ENCODE measurements at regions not wholly inside any gene's neighbourhood (a gene's known extent, or its start where the extent isn't known, plus 50 kb on each side); places are given as distances from the start of the nearest gene placed in this dataset.

DNA sequence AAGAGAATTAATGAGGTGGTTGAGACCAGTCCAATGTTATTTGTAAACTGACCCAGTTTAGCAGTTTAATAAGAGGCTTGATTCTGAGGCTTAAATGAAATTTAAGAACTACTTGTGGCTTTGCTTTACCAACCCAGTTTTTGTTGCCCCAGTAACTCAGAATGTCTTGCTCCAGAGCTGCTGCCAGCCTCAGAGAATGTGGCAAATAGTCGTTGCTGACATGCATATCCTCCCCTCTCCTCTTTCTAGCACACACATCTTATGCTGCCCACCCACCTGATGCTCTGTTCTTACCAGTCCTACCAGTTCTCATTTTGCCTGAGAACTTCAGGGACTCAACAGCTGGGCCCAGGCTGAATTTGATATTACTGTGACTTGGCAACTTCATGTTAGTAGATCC lies 92.4 kb upstream of the TSC22D2 start:
- DNase-seq (ENCODE audit: low spot score) = no peak
- intact Hi-C loops (cut with DNase I) = no loop called here
- Histone ChIP-seq H3K27me3 (replicated peaks; ENCODE audit: insufficient read depth) (no peaks in the 10 kb centered on the region), H3K4me3 (no peak overlapping the region), H3K9me3 (no peaks in the 10 kb centered on the region), H3K36me3 (no peaks in the 10 kb centered on the region), H3K27ac (no peak overlapping the region), H3K4me1 (replicated peaks) (no peaks in the 10 kb centered on the region)
- TF ChIP-seq, protein P1, sequence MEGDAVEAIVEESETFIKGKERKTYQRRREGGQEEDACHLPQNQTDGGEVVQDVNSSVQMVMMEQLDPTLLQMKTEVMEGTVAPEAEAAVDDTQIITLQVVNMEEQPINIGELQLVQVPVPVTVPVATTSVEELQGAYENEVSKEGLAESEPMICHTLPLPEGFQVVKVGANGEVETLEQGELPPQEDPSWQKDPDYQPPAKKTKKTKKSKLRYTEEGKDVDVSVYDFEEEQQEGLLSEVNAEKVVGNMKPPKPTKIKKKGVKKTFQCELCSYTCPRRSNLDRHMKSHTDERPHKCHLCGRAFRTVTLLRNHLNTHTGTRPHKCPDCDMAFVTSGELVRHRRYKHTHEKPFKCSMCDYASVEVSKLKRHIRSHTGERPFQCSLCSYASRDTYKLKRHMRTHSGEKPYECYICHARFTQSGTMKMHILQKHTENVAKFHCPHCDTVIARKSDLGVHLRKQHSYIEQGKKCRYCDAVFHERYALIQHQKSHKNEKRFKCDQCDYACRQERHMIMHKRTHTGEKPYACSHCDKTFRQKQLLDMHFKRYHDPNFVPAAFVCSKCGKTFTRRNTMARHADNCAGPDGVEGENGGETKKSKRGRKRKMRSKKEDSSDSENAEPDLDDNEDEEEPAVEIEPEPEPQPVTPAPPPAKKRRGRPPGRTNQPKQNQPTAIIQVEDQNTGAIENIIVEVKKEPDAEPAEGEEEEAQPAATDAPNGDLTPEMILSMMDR (IDR thresholded peaks at IDR 0.05) = no peak
- TF ChIP-seq POLR2A (IDR thresholded peaks at IDR 0.05) = no peak
- TF ChIP-seq POLR2AphosphoS5 (IDR thresholded peaks at IDR 0.05) = no peak
- WGBS = 15% methylated on average over 1 of the region's 1 CpG

DNA sequence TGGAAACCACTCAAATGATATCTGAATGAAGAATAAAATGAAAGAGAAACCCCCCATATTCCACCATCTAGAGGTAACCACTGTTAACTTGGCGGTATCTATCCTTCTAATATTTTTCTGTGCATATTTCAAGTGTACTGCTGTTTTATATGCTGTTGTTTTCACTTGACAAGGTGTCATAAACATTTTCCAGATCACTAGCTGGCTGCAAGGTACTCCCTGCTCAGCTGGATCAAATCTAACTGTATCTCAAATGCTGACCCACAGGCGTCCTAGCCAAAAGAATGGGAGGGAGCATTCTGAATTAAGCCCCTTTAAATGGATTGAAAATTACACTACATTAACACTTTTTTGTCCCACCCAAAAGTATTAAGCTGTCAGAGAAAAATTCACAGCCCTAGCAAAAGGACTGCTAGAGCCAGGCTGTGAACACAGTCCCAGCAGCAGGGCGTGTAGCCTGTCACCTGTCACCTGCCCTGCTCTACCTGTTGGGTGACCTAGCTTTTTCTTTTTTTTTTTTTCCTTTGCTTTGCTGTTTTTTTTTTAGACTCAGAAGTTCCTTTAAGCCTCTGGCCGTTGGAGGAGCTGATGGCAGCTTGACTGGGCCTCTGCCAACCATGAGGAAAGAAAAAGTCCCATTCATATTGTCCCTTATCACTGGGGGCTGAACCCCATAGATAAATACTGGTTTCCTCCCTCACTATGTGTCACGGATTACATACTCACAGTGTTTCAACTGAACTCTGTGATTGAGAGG lies 93.7 kb upstream of the TSC22D2 start:
- TF ChIP-seq, protein P1 (IDR thresholded peaks at IDR 0.05) = no peak
- TF ChIP-seq POLR2AphosphoS5 (IDR thresholded peaks at IDR 0.05) (peak; percentile 67), POLR2A (IDR thresholded peaks at IDR 0.05) (no peak)
- Histone ChIP-seq H3K36me3 (no peaks in the 10 kb centered on the region), H3K9me3 (no peaks in the 10 kb centered on the region), H3K4me3 (no peak overlapping the region), H3K27me3 (replicated peaks; ENCODE audit: insufficient read depth) (no peaks in the 10 kb centered on the region), H3K4me1 (replicated peaks) (no peaks in the 10 kb centered on the region), H3K27ac (peak overlapping the region in 1 of 2 donors; percentile 41)
- WGBS = 28% methylated on average over 5 of the region's 5 CpGs
- intact Hi-C loops (cut with DNase I) = no loop called here
- DNase-seq (ENCODE audit: low spot score) = peak; percentile 44

DNA sequence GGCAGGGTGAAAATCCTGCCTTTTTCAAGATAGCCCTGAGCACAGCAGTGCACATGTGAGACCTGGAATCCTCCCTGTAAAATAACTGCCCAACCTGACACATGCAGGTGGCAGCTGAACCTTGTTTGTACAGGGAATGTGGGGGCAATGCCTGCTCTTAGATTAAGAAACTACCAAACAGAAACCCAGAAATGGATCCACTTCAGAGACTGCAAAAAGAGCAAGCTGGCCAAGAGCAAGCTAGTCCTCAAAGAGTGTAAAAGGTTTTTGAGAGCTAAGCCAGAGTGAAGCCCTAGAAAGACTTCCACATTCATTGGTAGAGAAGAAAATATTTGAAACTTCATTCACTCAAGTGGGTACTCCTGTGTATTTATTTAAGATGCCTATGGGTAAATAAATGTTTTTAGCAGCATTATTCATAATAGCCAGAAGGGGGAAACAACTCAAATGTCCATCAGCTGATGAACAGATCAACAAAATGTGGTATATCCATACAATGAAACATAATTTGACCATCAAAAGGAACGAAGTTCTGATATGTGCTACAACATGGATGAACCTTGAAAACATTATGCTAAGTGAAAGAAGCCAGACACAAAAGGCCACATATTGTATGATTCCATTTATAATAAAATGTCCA lies 96.0 kb upstream of the TSC22D2 start:
- Histone ChIP-seq H3K27ac (no peak overlapping the region), H3K9me3 (no peaks in the 10 kb centered on the region), H3K27me3 (replicated peaks; ENCODE audit: insufficient read depth) (no peaks in the 10 kb centered on the region), H3K36me3 (no peaks in the 10 kb centered on the region), H3K4me1 (replicated peaks) (no peaks in the 10 kb centered on the region), H3K4me3 (no peak overlapping the region)
- intact Hi-C loops (cut with DNase I) = no loop called here
- DNase-seq (ENCODE audit: low spot score) = no peak
- TF ChIP-seq POLR2A (IDR thresholded peaks at IDR 0.05) = no peak
- no peak for TF ChIP-seq POLR2AphosphoS5 (IDR thresholded peaks at IDR 0.05)
- TF ChIP-seq, protein P1 (IDR thresholded peaks at IDR 0.05) = no peak
- WGBS = 97% methylated on average over 1 of the region's 1 CpG

DNA sequence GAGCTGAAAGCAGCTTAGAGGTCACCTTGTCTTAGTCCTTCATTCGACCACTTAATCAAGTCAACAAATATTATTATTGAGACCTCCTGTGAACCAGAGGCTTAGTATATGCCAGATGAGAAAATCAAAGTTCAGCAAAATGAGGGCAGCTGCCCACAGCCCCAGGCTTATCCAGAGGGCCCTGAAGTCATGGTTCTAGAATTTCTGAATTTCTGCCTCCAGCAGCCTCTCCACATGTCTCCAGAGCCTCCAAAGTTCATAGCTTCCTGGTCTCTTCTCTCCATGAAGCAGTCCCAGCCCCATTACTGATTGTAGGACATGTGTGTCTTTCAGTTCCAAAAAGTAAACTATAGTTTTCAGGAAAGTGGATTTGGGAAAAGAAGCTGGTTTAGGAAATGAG lies 96.9 kb upstream of the TSC22D2 start:
- intact Hi-C loops (cut with DNase I) = no loop called here
- DNase-seq (ENCODE audit: low spot score) = no peak

More for the DNA sequence above, 96.9 kb upstream of the TSC22D2 start:
- H3K27ac ChIP-seq = no peak overlapping the region
- no peaks in the 10 kb centered on the region for H3K9me3 ChIP-seq
- no peaks in the 10 kb centered on the region for H3K36me3 ChIP-seq
- no peaks in the 10 kb centered on the region for H3K4me1 ChIP-seq (replicated peaks)
- no peak overlapping the region for H3K4me3 ChIP-seq
- H3K27me3 ChIP-seq (replicated peaks; ENCODE audit: insufficient read depth) = no peaks in the 10 kb centered on the region
- 95% methylated on average over 1 of the region's 1 CpG for WGBS
- TF ChIP-seq, protein P1 (IDR thresholded peaks at IDR 0.05) = no peak
- TF ChIP-seq POLR2A (IDR thresholded peaks at IDR 0.05) = no peak
- TF ChIP-seq POLR2AphosphoS5 (IDR thresholded peaks at IDR 0.05) = no peak
